ENCODE measurements at regions not wholly inside any gene's neighbourhood (a gene's known extent, or its start where the extent isn't known, plus 50 kb on each side); places are given as distances from the start of the nearest gene placed in this dataset.
"Not testable (repeated sequence)": the region's sequence is repeated elsewhere in the genome, so short reads cannot be mapped to it uniquely, and the experiment has no call there.

- no peak for DNase-seq (ENCODE audit: low spot score)
Measured at GRCh38 chr20:12458241-12458640, 540.5 kb downstream of the BTBD3 start.

GRCh38 chr20:12464036-12464435 is 544.7 kb upstream of the SPTLC3 start:
- no peak for DNase-seq (ENCODE audit: low spot score)

GRCh38 chr20:12466915-12467314 is 541.9 kb upstream of the SPTLC3 start:
- DNase-seq (ENCODE audit: low spot score) = no peak

GRCh38 chr20:12467758-12468157 is 541.0 kb upstream of the SPTLC3 start:
- no peak for DNase-seq (ENCODE audit: low spot score)

GRCh38 chr20:12482661-12483060 is 526.1 kb upstream of the SPTLC3 start:
- DNase-seq (ENCODE audit: low spot score) = no peak

- no peak for DNase-seq (ENCODE audit: low spot score)
Measured at GRCh38 chr20:12502443-12502842, 506.3 kb upstream of the SPTLC3 start.

GRCh38 chr20:12504779-12505178 is 504.0 kb upstream of the SPTLC3 start:
- DNase-seq (ENCODE audit: low spot score) = no peak

GRCh38 chr20:12511499-12511898 is 497.3 kb upstream of the SPTLC3 start:
- DNase-seq (ENCODE audit: low spot score) = no peak

- DNase-seq (ENCODE audit: low spot score) = no peak
Measured at GRCh38 chr20:12512755-12513154, 496.0 kb upstream of the SPTLC3 start.

GRCh38 chr20:12528104-12528503 is 480.7 kb upstream of the SPTLC3 start:
- DNase-seq (ENCODE audit: low spot score) = no peak

GRCh38 chr20:12528591-12529041 is 480.2 kb upstream of the SPTLC3 start:
- DNase-seq (ENCODE audit: low spot score) = no peak

- no peak for DNase-seq (ENCODE audit: low spot score)
Measured at GRCh38 chr20:12531626-12532025, 477.1 kb upstream of the SPTLC3 start.

GRCh38 chr20:12535316-12535715 is 473.5 kb upstream of the SPTLC3 start:
- DNase-seq (ENCODE audit: low spot score) = no peak

- no peak for DNase-seq (ENCODE audit: low spot score)
Measured at GRCh38 chr20:12535770-12536169, 473.0 kb upstream of the SPTLC3 start.

- DNase-seq (ENCODE audit: low spot score) = no peak
Measured at GRCh38 chr20:12554426-12554825, 454.3 kb upstream of the SPTLC3 start.

- no peak for DNase-seq (ENCODE audit: low spot score)
Measured at GRCh38 chr20:12555369-12555768, 453.4 kb upstream of the SPTLC3 start.

GRCh38 chr20:12555849-12556248 is 452.9 kb upstream of the SPTLC3 start:
- not testable (repeated sequence) for DNase-seq (ENCODE audit: low spot score)

- no peak for DNase-seq (ENCODE audit: low spot score)
Measured at GRCh38 chr20:12557224-12557623, 451.5 kb upstream of the SPTLC3 start.

GRCh38 chr20:12564979-12565378 is 443.8 kb upstream of the SPTLC3 start:
- DNase-seq (ENCODE audit: low spot score) = no peak

- no peak for DNase-seq (ENCODE audit: low spot score)
Measured at GRCh38 chr20:12566596-12566995, 442.2 kb upstream of the SPTLC3 start.

- DNase-seq (ENCODE audit: low spot score) = no peak
Measured at GRCh38 chr20:12570371-12570770, 438.4 kb upstream of the SPTLC3 start.

- DNase-seq (ENCODE audit: low spot score) = no peak
Measured at GRCh38 chr20:12573442-12573841, 435.3 kb upstream of the SPTLC3 start.

GRCh38 chr20:12575352-12576095 is 433.2 kb upstream of the SPTLC3 start:
- DNase-seq (ENCODE audit: low spot score) = peak; percentile 76

- DNase-seq (ENCODE audit: low spot score) = no peak
Measured at GRCh38 chr20:12577213-12577612, 431.6 kb upstream of the SPTLC3 start.

All from left forelimb (tissue), 1 donor.